MM.1S (cell line): ENCODE measurements at regions not wholly inside any gene's neighbourhood (a gene's known extent, or its start where the extent isn't known, plus 50 kb on each side); places are given as distances from the start of the nearest gene placed in this dataset.

Experiments
- CTCF ChIP-seq: fragments of 300-600 bp; sonication (generic); IDR thresholded peaks from 2 replicates; pipeline ENCODE4 v1.5.1; 2016; ENCODE audit warnings: antibody characterized with exemption, low read length, mixed read lengths
- EZH2phosphoT487 ChIP-seq: fragments of 300-600 bp; sonication (generic); IDR thresholded peaks from 2 replicates; pipeline ENCODE4 v1.6.1; 2018; ENCODE audit warnings: antibody characterized with exemption, low read length

DNA sequence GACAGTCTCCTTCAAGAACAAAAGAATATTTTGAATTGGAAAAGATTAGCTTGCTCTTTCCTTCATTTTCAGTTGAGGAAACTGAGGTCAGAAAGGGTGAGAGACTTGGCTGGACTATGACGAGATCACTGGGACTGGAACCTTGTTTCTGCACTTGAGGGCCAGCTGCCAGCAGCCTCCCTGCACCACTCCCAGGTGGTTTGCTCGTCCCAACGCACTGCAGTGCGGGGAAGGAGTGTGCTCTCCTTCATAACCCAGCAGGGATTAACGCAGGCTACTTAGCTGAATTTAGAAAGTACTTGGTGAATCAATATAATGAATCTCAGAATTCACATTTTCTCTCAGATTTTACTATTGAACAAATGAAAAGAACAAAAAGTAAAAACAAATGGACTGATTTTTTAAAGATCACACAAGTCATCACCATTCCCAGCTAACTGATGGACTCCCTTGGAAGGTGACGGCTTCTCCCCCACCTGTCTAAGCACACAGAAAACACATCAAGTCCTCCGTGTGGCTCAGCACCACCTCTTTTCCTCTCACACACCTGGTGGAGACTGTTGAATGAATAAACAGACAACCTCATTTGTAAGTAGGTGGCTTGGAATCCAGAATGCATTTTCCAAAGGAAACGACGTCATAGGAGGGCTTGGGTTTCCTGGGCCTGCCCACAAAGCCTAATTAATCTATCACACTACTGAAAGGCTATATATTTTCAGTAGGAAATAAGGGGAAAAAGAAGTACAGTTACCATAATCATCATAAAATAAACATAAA is 121.0 kb downstream of the QRSL1 start:
- TF ChIP-seq CTCF, result no peak
- no peak for TF ChIP-seq EZH2phosphoT487
